IMR-90 (cell line): ENCODE measurements at regions not wholly inside any gene's neighbourhood (a gene's known extent, or its start where the extent isn't known, plus 50 kb on each side); places are given as distances from the start of the nearest gene placed in this dataset.

Source experiments
- BHLHE40 ChIP-seq: fragments of 150-350 bp; IDR thresholded peaks from 2 replicates; pipeline ENCODE4 v1.6.1; 2016; ENCODE audit warnings: mild to moderate bottlenecking, low read depth, low read length
- CEBPB ChIP-seq: IDR thresholded peaks from 2 replicates; pipeline ENCODE4 v1.6.1; 2012; ENCODE audit warnings: low read depth, low read length, improper control_type of control experiment
- CHD1 ChIP-seq: IDR thresholded peaks from 2 replicates; pipeline ENCODE4 v1.6.1; 2012; ENCODE audit warnings: low read depth, low read length, improper control_type of control experiment
- CTCF ChIP-seq: conservative IDR thresholded peaks from 2 replicates; pipeline ENCODE4 v1.5.1; 2012; ENCODE audit warnings: mild to moderate bottlenecking, low read depth, low read length, improper control_type of control experiment
- MXI1 ChIP-seq: IDR thresholded peaks from 2 replicates; pipeline ENCODE4 v1.6.1; 2012; ENCODE audit warnings: low read depth, mild to moderate bottlenecking, low read length, moderate library complexity, borderline replicate concordance
- POLR2A ChIP-seq: IDR thresholded peaks from 2 replicates; pipeline ENCODE4 v1.6.1; 2012; ENCODE audit warnings: mild to moderate bottlenecking, low read depth, low read length
- RAD21 ChIP-seq: IDR thresholded peaks from 2 replicates; pipeline ENCODE4 v1.6.1; 2012; ENCODE audit warnings: low read length, improper control_type of control experiment
- RCOR1 ChIP-seq: IDR thresholded peaks from 2 replicates; pipeline ENCODE4 v1.6.1; 2012; ENCODE audit warnings: mild to moderate bottlenecking, low read length, improper control_type of control experiment; ENCODE audit not compliant: insufficient replicate concordance
- RFX5 ChIP-seq: IDR thresholded peaks from 2 replicates; pipeline ENCODE4 v1.8.0; 2012; ENCODE audit warnings: low read depth, mild to moderate bottlenecking, low read length, moderate library complexity
- SMC3 ChIP-seq: fragments of 150-350 bp; IDR thresholded peaks from 2 replicates; pipeline ENCODE4 v1.6.1; 2016; ENCODE audit warnings: low read depth, mild to moderate bottlenecking, antibody characterized with exemption, low read length, moderate library complexity

DNA sequence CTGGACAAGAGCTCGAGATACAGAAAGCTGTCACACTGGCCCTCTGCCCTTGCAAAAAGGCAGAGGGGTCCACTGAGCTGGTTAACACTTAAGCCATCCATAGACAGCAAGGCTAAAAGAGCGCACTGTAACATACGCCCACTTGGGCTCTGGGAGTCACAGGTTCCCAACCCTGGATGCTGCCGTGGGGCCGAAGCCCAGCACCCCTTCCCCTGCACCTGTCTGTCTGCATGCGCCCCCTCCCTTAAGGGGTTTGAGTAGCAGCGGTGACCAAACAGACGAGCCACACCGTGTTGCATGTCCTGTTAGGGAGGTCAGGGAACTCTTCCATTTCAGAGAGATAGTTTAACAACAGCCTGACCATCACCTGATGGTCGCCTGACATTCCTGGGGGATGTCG is 138.4 kb upstream of the GALNTL6 start:
- TF ChIP-seq CTCF (no peak), SMC3 (no peak), CHD1 (no peak), RAD21 (no peak), CEBPB (no peak), POLR2A (no peak), BHLHE40 (no peak), RCOR1 (no peak), MXI1 (no peak), RFX5 (no peak)
